Loucy (cell line): ENCODE measurements at regions not wholly inside any gene's neighbourhood (a gene's known extent, or its start where the extent isn't known, plus 50 kb on each side); places are given as distances from the start of the nearest gene placed in this dataset.

Experiments
- H2AFZ ChIP-seq: fragments of 200-600 bp; sonication (generic); 2 replicates; pipeline ENCODE4 v1.6.0; 2016; ENCODE audit warnings: antibody characterized with exemption, mild to moderate bottlenecking, low read length, moderate library complexity
- H3F3A ChIP-seq: fragments of 200-600 bp; 2 replicates; pipeline ENCODE4 v1.6.0; 2016; ENCODE audit warnings: antibody characterized with exemption, low read depth, mild to moderate bottlenecking
- H3K27me3 ChIP-seq: fragments of 200-600 bp; sonication (generic); 2 replicates; pipeline ENCODE4 v1.6.1; 2014; ENCODE audit warnings: low read length, mild to moderate bottlenecking; ENCODE audit not compliant: insufficient read depth, poor library complexity, severe bottlenecking
- H3K36me3 ChIP-seq: fragments of 200-600 bp; sonication (generic); 2 replicates; pipeline ENCODE4 v1.6.1; 2016; ENCODE audit warnings: low read length; ENCODE audit not compliant: insufficient read depth
- H3K4me1 ChIP-seq: fragments of 200-600 bp; sonication (generic); 2 replicates; pipeline ENCODE4 v1.5.1; 2014; ENCODE audit warnings: low read length, mild to moderate bottlenecking; ENCODE audit not compliant: insufficient read depth, poor library complexity, severe bottlenecking
- H3K4me2 ChIP-seq: fragments of 200-600 bp; sonication (generic); 2 replicates; pipeline ENCODE4 v1.6.0; 2014; ENCODE audit warnings: antibody characterized with exemption, low read length, low read depth, mild to moderate bottlenecking; ENCODE audit not compliant: poor library complexity, severe bottlenecking
- H3K4me3 ChIP-seq: fragments of 200-600 bp; sonication (generic); 2 replicates; pipeline ENCODE4 v1.5.1; 2014; ENCODE audit warnings: low read length, mild to moderate bottlenecking, mixed read lengths; ENCODE audit not compliant: poor library complexity, severe bottlenecking
- H3K79me2 ChIP-seq: fragments of 200-600 bp; sonication (generic); 2 replicates; pipeline ENCODE4 v1.6.1; 2014; ENCODE audit warnings: low read length; ENCODE audit not compliant: insufficient read depth
- H3K9ac ChIP-seq: fragments of 200-600 bp; sonication (generic); 2 replicates; pipeline ENCODE4 v1.6.0; 2014; ENCODE audit warnings: mild to moderate bottlenecking, low read depth, low read length, moderate library complexity; ENCODE audit not compliant: poor library complexity, severe bottlenecking
- H3K9me2 ChIP-seq: fragments of 200-600 bp; sonication (generic); replicated peaks from 2 replicates; pipeline ENCODE4 v1.6.1; 2016; ENCODE audit warnings: low read depth, low read length, mixed read lengths
- H3K9me3 ChIP-seq: fragments of 200-600 bp; sonication (generic); 2 replicates; pipeline ENCODE4 v1.6.1; 2014; ENCODE audit warnings: mild to moderate bottlenecking, antibody characterized with exemption, low read length, low read depth; ENCODE audit not compliant: insufficient read depth
- H4K20me1 ChIP-seq: fragments of 200-600 bp; sonication (generic); 2 replicates; pipeline ENCODE4 v1.6.0; 2014; ENCODE audit warnings: antibody characterized with exemption, low read length, mild to moderate bottlenecking; ENCODE audit not compliant: insufficient read depth, poor library complexity, severe bottlenecking
- CTCF ChIP-seq: fragments of 200-600 bp; sonication (generic); conservative IDR thresholded peaks from 2 replicates; pipeline ENCODE4 v1.5.1; 2014; ENCODE audit warnings: mild to moderate bottlenecking, antibody characterized with exemption, low read length
- EZH2phosphoT487 ChIP-seq: fragments of 200-600 bp; IDR thresholded peaks from 2 replicates; pipeline ENCODE4 v1.6.1; 2018; ENCODE audit warnings: antibody characterized with exemption, mild to moderate bottlenecking, moderate library complexity, borderline replicate concordance

- Histone ChIP-seq H3K4me3 (no peak overlapping the region), H3K36me3 (no peaks in the 10 kb centered on the region), H3K27me3 (no peaks in the 10 kb centered on the region), H2AFZ (no peak overlapping the region), H3K9me3 (no peaks in the 10 kb centered on the region), H3K9ac (no peak overlapping the region), H3K9me2 (no peaks in the 10 kb centered on the region), H3F3A (no peaks in the 10 kb centered on the region), H3K79me2 (no peaks in the 10 kb centered on the region), H3K4me1 (no peaks in the 10 kb centered on the region), H3K4me2 (no peak overlapping the region), H4K20me1 (no peaks in the 10 kb centered on the region)
- TF ChIP-seq EZH2phosphoT487 (no peak), CTCF (no peak)
Observed at GRCh38 chr20:63117661-63118302, 98.1 kb downstream of the YTHDF1 start.

GRCh38 chr20:63117151-63117550 is 98.8 kb downstream of the YTHDF1 start:
- H3K9me2 ChIP-seq, result no peaks in the 10 kb centered on the region
- H4K20me1 ChIP-seq, result no peaks in the 10 kb centered on the region
- TF ChIP-seq CTCF (no peak), EZH2phosphoT487 (no peak)
- no peaks in the 10 kb centered on the region for H3K9me3 ChIP-seq
- no peaks in the 10 kb centered on the region for H3K36me3 ChIP-seq
- no peak overlapping the region for H3K4me3 ChIP-seq
- H3K4me2 ChIP-seq, result no peak overlapping the region
- H3K9ac ChIP-seq, result no peak overlapping the region
- H3F3A ChIP-seq, result no peaks in the 10 kb centered on the region
- H3K79me2 ChIP-seq, result no peaks in the 10 kb centered on the region
- H3K4me1 ChIP-seq, result no peaks in the 10 kb centered on the region
- H3K27me3 ChIP-seq, result no peaks in the 10 kb centered on the region
- no peak overlapping the region for H2AFZ ChIP-seq

- Histone ChIP-seq H3K4me2 (no peak overlapping the region), H4K20me1 (no peaks in the 10 kb centered on the region), H3K36me3 (no peaks in the 10 kb centered on the region), H3K9me3 (peaks cover 3% of the 10 kb centered on the region; the same call in 1 of the 2 replicates), H3K9ac (no peak overlapping the region), H3K9me2 (no peaks in the 10 kb centered on the region), H3F3A (no peaks in the 10 kb centered on the region), H3K4me1 (no peaks in the 10 kb centered on the region), H2AFZ (no peak overlapping the region), H3K79me2 (no peaks in the 10 kb centered on the region), H3K4me3 (no peak overlapping the region), H3K27me3 (no peaks in the 10 kb centered on the region)
- TF ChIP-seq EZH2phosphoT487 (no peak), CTCF (no peak)
Observed at GRCh38 chr20:63116412-63117106, 99.4 kb downstream of the YTHDF1 start.
